Urinary bladder (tissue), 3 donors: ENCODE measurements at regions not wholly inside any gene's neighbourhood (a gene's known extent, or its start where the extent isn't known, plus 50 kb on each side); places are given as distances from the start of the nearest gene placed in this dataset.
A peak's percentile ranks its signal among the peaks of the same experiment; 100 is the strongest.

Source experiments
- DNase-seq: peaks from one replicate; pipeline ENCODE4 v3.0.0-alpha.2; 2015; ENCODE audit errors: extremely low spot score
- H3K27ac ChIP-seq: one replicate; pipeline ENCODE4 v1.5.1; 2013; ENCODE audit warnings: low read depth, mild to moderate bottlenecking, moderate library complexity
- H3K36me3 ChIP-seq: one replicate; pipeline ENCODE4 v1.6.1; 2013; ENCODE audit warnings: mild to moderate bottlenecking, moderate library complexity; ENCODE audit not compliant: insufficient read depth
- H3K4me1 ChIP-seq: one replicate; pipeline ENCODE4 v1.6.1; 2013; ENCODE audit warnings: mild to moderate bottlenecking, moderate library complexity; ENCODE audit not compliant: insufficient read depth
- H3K4me3 ChIP-seq: one replicate; pipeline ENCODE4 v1.5.1; 2013; ENCODE audit warnings: low read depth, low read length
- WGBS: extraction: QIAGEN DNeasy Blood & Tissue Kit; methylation state at CpG from one replicate; pipeline ENCODE4 v1.1.7; 2013; 5-methylcytosine and 5-hydroxymethylcytosine counted together
- donor health status: healthy with polysubstance abuse.
- donor health status: healthy.

DNA sequence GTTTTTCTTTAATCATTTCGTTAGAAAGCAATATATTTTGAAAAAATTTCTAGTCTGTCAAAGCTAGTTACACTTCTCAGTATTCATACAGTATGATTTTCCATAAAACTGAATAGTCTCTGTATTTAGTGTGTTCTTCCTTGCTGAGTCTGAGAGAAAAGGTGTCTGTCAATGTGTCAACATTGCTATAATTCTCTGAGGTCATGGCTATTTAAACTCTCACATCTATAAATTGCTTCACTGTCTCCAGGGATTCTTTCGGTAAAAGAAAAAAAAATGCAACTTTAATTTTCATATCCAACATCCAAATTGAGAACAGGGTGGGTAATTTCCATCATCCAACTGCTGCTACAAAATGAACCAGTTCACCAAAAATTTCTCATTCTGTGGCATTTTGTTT lies 319.7 kb upstream of the GHITM start:
- no peak for DNase-seq
- WGBS, result 71% methylated on average over 2 of the region's 2 CpGs
- Histone ChIP-seq H3K36me3 (no peaks in the 10 kb centered on the region), H3K4me1 (no peaks in the 10 kb centered on the region), H3K27ac (no peak overlapping the region), H3K4me3 (no peak overlapping the region)

DNA sequence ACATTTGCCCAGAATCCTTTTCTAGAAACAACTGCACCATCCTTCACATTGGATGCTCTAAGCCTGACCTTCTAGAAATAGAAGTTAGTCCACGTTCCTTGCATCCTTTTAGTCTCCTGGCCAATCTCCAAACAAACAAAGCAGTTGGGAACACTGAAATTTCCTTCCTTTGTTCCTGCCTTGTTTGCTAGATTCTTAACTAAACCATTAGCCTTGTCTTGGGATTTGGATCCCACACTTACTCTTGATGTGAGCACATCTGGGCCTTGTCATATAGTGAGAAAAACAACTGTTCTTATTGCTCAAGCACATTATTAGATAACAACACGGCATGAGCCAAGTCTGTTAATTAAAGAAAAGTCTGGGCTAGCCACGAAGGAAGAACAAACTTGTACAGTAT lies 319.3 kb upstream of the GHITM start:
- Histone ChIP-seq H3K4me1 (no peaks in the 10 kb centered on the region), H3K27ac (no peak overlapping the region), H3K36me3 (no peaks in the 10 kb centered on the region), H3K4me3 (no peak overlapping the region)
- no peak for DNase-seq
- 36% methylated on average over 3 of the region's 3 CpGs for WGBS

DNA sequence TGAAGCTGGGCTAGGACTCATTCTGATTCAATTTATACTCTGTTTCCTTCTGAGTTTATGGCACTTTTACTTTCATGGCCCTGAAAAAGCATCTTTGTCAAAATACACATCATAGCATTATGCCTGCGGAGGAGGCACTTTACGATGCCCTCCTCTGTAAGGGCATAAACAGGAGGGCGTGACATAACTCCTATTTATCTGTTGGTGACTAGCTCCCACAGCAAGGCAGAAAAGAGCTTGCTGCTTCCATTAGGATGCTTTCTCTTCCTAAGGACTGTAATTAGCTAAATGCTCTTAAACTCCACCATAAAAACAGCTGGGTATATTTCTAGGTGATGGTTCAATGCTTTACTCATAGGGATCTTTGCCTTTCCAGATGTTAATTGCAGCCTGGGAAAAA lies 315.2 kb upstream of the GHITM start:
- Histone ChIP-seq H3K27ac (no peak overlapping the region), H3K4me1 (no peaks in the 10 kb centered on the region), H3K4me3 (no peak overlapping the region), H3K36me3 (no peaks in the 10 kb centered on the region)
- 63% methylated on average over 3 of the region's 3 CpGs for WGBS
- no peak for DNase-seq

DNA sequence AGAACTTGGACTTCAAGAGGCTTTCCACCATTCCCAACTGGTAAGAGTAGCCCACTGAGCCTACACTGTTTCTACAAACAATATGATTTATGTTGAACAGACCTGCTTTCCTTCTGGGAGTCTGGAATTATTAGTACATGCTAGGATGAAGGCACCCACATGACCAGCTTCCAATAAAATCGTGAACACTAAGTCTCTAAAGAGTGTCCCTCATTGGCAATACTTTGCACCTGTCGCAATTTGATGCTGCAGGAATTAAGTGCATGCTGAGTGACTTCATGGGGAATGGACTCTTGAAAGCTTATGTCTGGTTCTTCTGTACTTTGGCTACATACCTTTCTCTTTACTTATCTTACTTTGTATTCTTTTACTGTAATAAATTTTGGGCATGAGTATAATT lies 305.2 kb upstream of the GHITM start:
- Histone ChIP-seq H3K27ac (no peak overlapping the region), H3K4me1 (no peaks in the 10 kb centered on the region), H3K4me3 (no peak overlapping the region), H3K36me3 (no peaks in the 10 kb centered on the region)
- 78% methylated on average over 2 of the region's 2 CpGs for WGBS
- DNase-seq, result no peak

DNA sequence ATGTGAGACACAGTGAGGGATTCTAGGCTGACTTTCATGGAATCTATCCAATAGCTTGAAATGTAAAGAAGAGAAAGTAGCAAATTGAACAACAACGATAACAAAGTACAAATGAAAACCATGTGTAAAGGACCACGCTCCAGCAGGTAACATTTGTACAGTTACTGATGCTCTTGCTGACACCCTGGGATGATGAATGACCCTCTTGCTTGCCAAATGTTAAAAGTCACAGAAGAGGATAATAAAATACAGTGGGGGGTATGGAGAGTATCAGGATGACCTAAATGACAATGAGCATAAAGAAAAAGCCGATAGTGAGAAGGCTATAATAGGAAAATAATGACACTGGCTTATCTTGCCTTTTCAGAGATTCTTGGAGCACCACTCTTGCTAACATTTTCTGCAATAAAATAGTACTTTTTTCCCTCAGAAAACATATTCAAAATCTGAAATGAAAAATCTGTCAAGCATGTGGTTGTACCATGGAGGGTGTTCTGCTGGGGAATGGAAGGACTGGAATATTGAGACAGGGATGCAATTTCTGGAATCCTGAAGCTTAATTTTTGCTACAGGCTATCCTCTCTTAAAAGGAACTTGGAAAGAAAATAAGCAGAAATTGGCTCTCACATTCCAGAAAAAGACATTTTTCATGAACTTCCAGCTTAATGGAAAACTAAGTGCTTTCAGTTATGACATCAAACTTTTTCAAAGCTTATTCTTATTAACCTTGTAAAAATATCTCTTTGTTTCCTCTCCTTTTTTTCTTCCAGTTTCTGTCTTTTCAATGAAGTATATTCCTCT lies 303.2 kb upstream of the GHITM start:
- WGBS, result 54% methylated on average over 3 of the region's 3 CpGs

DNA sequence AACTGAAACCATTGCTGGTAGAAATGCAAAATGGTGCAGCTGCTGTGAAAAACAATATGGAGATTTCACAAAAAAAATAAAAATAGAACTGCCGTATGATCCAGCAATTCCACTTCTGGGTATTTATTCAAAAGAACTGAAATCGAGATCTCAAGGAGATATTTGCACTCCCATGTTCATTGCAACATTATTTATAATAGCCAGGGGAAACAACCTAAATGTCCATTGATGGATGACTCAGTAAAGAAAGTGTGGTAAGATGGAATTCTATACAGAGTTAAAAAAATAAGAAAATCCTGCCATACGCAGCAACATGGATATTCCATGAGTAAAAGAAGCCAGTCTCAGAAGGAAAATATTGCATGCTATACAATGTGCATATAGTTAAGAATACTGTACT lies 290.6 kb upstream of the GHITM start:
- H3K4me1 ChIP-seq, result no peaks in the 10 kb centered on the region
- WGBS, result 84% methylated on average over 3 of the region's 3 CpGs
- H3K36me3 ChIP-seq, result no peaks in the 10 kb centered on the region
- no peak overlapping the region for H3K4me3 ChIP-seq
- no peak for DNase-seq
- H3K27ac ChIP-seq, result no peak overlapping the region

More for the DNA sequence above, 303.2 kb upstream of the GHITM start:
- no peak overlapping the region for H3K27ac ChIP-seq
- DNase-seq, result peak; percentile 29
- H3K36me3 ChIP-seq, result no peaks in the 10 kb centered on the region
- H3K4me1 ChIP-seq, result no peaks in the 10 kb centered on the region
- no peak overlapping the region for H3K4me3 ChIP-seq

DNA sequence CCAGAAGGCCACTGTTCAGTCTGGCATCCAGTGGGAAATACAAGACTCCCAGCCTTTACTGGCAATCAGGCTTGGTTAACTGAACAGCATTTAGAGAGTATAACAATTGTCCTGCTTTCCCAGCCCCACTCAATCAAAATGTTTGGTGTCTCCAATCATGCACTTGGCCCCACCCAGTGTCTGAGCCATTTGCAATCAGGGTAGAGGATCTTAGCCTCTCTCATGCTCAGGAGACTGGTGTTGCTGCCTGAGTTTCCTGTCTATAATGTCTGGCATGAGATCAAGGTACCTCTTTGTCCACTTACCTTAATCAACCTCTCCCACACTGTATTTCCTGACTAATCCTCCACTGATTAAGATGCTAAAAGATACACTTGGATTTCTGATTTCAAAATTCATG lies 290.2 kb upstream of the GHITM start:
- Histone ChIP-seq H3K4me1 (no peaks in the 10 kb centered on the region), H3K4me3 (no peak overlapping the region), H3K27ac (no peak overlapping the region), H3K36me3 (no peaks in the 10 kb centered on the region)
- DNase-seq, result no peak

DNA sequence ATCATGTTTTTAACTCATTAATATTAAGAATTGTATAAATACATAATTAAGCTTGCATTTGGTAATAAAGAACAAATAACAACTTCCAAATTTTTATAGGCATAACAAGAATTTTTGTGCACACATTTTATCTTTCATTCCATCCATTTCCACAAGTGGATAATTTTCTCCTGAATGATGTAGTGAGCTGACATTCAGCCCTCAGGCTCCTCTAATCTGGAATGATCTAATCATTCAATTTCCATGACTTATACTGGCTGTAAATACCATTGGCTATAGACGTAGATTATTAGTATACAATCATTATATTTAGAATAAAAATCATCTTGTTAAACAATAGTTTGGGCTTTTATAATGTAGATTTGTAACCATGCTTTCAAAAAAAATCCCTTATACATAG lies 287.2 kb upstream of the GHITM start:
- Histone ChIP-seq H3K36me3 (no peaks in the 10 kb centered on the region), H3K4me3 (no peak overlapping the region), H3K27ac (no peak overlapping the region), H3K4me1 (no peaks in the 10 kb centered on the region)
- 37% methylated on average over 1 of the region's 1 CpG for WGBS
- no peak for DNase-seq

DNA sequence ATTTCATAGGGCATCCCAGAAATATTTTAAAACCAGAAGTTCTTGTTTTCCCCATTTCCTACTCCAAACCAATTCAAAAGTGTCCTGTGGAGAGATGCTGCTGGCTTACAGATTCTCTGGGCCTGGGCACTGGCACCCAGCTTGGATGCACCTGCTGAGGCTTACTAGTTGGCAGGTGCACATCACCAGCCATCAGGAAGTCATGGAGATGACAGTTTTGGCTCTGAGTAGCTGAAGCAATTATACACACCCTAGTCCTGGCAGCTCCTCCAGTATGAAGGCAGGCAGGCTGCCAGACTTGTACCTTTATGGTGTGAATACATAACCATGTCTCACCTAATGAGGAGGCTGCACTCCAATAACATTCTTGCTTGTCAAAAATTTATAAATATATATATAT lies 276.6 kb upstream of the GHITM start:
- H3K4me1 ChIP-seq, result no peaks in the 10 kb centered on the region
- no peak overlapping the region for H3K27ac ChIP-seq
- H3K36me3 ChIP-seq, result no peaks in the 10 kb centered on the region
- H3K4me3 ChIP-seq, result no peak overlapping the region
- DNase-seq, result no peak

DNA sequence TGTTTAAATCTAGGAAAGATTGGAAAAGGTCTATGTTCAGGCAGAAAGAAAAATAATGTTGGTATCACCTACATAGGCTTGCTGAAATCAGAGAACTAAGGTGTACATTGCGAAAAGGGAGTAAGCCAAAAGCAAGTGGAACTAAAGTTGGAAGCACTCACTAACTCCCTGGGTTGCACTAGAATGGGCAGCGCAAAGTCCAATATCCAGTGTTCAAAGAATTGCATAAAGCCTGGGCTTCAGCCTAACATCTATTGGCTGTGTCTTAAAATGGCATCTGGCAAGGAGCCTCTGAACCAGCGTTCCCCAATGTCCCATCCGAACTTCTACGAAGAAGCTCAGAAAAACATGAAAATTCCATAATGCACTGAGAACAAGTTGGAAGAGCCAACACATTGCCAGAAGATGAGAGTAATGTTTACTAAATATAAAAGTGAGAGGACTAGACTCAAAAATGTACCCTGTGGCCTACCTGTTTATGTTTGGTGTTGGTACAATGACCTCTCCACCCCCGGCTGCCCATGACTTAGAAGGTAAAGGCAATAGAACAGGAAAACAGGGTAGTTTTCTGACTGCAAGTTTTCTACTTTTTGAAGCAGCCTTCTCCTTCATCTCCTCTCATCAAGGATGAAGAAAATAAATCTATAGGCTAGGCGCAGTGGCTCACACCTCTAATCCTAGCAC lies 275.9 kb upstream of the GHITM start:
- no peak for DNase-seq
- WGBS, result 94% methylated on average over 7 of the region's 7 CpGs
- Histone ChIP-seq H3K27ac (no peak overlapping the region), H3K4me1 (no peaks in the 10 kb centered on the region), H3K4me3 (no peak overlapping the region), H3K36me3 (no peaks in the 10 kb centered on the region)

DNA sequence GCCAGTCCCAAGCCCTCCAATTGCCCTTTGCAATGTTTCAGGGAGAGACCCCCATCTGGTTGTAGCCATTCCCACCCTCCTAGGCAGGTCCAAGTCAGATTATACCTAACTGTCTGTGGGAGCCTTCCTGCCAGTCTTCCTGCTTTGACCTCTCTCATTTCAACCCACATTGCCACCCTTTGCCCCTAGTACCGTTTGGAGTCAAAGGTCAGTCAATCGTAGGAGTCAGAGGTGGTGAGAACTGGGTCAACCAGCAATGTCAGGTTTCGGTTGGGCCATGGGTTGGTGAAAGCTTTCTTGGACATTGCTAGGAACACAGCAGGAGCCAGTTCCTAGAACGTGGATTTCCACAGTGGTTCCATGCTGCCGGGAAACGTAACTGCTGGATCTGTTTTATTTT lies 269.4 kb upstream of the GHITM start:
- H3K4me1 ChIP-seq, result no peaks in the 10 kb centered on the region
- 90% methylated on average over 6 of the region's 6 CpGs for WGBS
- H3K36me3 ChIP-seq, result no peaks in the 10 kb centered on the region
- no peak overlapping the region for H3K4me3 ChIP-seq
- no peak for DNase-seq
- H3K27ac ChIP-seq, result no peak overlapping the region

DNA sequence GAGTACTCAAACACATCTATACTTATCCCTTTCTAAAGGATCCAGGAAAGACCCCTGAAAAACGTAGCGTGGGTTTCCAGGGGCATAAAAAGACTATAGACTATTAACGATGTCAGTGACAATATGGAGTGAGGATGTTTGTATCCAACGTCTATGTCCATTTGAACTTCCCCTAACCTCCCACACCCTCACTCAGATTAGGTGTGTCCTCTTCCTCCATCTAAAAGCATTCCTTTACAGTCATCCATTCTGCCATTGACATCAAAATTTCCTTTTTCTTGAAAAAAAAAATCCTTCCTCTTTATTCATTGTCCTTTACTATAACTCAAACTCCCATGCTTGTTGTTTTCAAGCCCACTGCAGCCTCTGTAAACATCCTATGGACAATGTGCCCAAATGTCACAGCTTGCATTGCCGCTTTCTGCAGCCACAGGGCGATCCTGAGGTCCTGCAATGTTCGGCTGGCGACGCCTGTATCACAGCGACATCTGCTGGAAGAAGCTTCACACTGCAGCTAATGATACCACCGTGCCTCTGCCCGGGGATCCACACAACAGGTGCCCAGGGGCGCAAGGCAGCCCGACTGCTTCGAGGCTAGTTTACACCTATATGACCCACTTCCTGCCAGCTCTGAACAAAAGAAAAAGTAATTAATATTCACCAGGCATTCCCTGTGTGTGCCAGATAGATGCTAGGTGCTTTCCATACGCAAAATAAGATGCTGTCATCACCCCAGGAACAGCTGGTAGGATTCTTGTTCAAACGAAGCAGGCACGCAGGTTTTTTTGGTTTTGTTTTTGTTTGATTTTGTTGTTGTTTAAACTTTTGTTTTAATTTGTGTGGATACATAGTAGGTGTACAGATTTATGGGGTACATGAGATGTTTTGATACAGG lies 267.9 kb upstream of the GHITM start:
- H3K36me3 ChIP-seq, result no peaks in the 10 kb centered on the region
- H3K4me1 ChIP-seq, result no peaks in the 10 kb centered on the region
- DNase-seq, result peak; percentile 43
- 26% methylated on average over 18 of the region's 18 CpGs for WGBS
- no peak overlapping the region for H3K4me3 ChIP-seq
- no peak overlapping the region for H3K27ac ChIP-seq

DNA sequence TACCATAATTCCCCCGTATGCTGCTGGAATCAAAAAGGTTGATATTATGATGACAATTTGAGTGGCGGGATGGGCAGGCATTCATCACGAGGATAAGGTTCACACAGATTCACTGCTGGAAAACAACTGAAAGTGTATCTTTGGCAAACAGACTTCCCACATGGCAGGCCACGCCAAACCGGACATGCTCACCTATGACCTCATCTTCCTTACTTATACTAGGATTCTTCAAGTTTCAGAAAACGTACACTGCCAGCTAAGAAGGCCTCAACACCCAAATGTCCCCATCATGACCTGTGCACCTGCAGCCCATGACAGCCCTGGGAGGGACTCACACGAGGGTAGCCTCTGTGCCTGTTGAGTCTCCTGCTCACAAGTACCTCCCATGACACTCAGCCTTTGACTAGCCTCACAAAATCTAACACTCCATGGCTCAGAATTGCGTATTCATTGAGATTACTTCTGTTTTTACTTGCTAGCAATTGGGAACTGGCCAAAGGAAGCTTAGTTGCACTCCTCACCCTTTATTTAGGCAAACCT lies 259.0 kb upstream of the GHITM start:
- no peaks in the 10 kb centered on the region for H3K4me1 ChIP-seq
- no peak overlapping the region for H3K4me3 ChIP-seq
- no peaks in the 10 kb centered on the region for H3K36me3 ChIP-seq
- 83% methylated on average over 8 of the region's 8 CpGs for WGBS
- DNase-seq, result no peak
- no peak overlapping the region for H3K27ac ChIP-seq
